NAMALWA (cell line): ENCODE measurements at regions not wholly inside any gene's neighbourhood (a gene's known extent, or its start where the extent isn't known, plus 50 kb on each side); places are given as distances from the start of the nearest gene placed in this dataset.
A peak's percentile ranks its signal among the peaks of the same experiment; 100 is the strongest.

Experiments
- DNase-seq: peaks from one replicate; pipeline ENCODE4 v3.0.0-alpha.2; 2015; ENCODE audit warnings: low spot score

- no peak for DNase-seq
These were observed 168.2 kb downstream of the MFSD1 start for GRCh38 chr3:158970006-158970405.

DNA sequence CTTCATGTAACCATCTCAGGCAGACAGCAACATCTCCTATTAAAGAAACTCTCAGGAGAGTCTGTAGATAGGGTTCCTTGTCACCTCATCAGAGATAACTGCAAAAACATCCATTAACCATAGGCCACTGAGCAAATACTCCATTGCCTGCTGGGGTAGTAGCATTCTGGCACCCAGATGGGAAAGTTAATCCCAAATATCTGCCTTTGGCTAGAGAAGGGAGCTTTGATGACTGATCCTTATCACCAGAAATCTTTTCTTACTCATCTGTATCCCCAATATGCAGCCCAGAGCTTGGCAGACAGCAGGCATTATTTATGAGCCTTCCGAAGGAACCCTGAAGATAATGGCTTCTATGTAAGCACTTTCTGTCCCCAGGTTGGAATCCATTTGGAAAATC, 173.1 kb downstream of the MFSD1 start:
- DNase-seq, result no peak

DNA sequence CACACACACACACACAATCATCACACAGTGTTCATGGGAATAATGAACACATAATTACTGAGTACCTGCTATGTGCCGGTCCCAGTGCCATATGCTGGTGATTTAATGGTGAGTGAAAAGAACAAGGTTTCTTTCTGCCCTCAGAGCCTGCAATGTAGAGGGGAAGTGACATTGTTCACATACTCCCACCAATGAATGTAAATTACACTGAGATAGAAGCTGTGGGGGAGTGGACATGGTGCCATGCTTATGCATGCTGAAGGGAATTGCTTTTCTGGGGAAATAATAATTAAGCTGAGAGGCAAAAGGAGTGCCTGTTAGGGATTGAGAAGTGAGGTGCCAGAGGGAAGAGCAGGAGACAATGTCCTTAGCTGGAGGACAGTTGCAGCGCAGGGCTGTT, 175.1 kb downstream of the MFSD1 start:
- no peak for DNase-seq

- no peak for DNase-seq
These were observed 175.6 kb downstream of the MFSD1 start for GRCh38 chr3:158977497-158977896.

GRCh38 chr3:158983216-158984099, 181.6 kb downstream of the MFSD1 start:
- no peak for DNase-seq

DNA sequence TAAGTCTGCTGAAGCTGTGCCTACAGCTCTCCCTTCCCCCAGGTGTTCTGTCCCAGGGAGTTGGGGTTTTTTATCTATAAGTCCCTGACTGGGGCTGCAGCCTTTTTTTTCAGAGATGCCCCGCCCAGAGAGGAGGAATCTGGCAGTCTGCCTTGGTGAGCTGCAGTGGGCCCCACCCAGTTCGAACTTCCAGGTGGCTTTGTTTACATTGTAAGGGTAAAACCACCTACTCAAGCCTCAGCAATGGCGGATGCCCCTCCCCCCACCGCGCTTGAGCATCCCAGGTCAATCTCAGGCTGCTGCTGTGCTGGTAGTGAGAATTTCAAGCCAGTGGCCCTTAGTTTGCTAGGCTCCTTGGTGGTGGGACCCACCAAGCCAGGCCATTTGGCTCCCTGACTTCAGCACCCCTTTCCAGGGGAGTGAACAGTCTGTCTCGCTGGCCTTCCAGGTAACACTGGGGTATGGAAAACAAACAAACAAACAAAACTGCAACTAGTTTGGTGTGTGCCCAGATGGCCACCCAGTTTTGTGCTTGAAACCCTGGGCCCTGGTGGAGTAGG, 189.4 kb downstream of the MFSD1 start:
- no peak for DNase-seq

DNA sequence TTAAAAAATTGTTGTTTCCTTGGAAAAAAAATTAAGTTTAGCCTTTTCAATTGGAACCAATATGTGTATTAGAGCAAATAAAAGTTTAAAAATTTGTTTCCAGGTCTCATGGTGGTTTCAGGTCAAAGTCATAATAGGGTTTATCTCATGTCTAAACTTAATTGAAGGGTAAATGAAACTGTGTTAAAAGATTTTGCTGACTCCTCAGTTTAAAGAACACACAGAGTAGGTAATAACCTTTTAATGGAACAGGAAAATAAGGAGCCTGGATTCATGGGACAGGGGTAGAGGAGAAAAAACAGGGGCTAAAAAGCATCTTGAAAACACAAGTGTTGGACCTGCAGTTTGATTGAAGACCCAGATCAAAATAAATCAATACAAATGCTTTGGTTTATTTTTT, 190.6 kb downstream of the MFSD1 start:
- DNase-seq, result no peak

DNA sequence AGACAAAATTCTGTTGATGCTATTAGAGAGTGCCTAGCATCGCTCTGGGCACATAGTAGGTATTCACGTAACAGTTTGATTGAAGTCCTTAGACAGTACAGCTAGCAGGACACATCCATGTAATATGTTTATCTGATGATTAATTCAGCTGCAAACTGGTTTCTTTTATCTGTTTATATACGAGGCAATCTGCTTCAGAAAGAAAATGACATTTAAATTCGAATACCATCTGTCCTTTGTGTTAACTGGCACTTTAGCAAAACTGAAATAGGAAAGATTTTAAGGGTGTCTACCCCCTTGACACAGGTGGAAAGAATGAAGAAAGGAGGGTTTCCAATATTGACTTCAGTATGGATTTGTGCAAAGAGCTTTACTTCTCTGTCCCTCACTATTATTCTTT, 192.5 kb downstream of the MFSD1 start:
- DNase-seq, result no peak

DNA sequence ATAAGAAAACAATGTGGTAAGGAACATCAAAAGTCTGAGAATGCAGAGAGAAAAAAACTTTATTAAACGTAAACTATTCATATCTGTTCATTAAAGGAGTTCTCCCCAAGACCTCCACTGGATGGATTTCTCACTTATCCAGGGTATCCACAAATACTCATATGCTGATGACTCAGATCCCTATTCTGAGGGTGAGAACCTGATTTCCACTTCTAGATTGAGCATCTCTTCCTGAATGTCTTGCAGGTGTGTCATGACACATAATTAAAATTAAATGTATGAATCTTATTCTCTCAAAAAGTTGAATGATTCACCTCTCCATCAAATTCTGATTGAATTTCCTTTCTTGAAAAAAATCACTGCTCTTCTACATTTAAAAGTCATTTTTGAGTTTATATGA, 199.9 kb downstream of the MFSD1 start:
- no peak for DNase-seq

GRCh38 chr3:159005137-159005536, 203.3 kb downstream of the MFSD1 start:
- no peak for DNase-seq

- DNase-seq, result no peak
These were observed 205.5 kb downstream of the MFSD1 start for GRCh38 chr3:159007331-159007730.

DNA sequence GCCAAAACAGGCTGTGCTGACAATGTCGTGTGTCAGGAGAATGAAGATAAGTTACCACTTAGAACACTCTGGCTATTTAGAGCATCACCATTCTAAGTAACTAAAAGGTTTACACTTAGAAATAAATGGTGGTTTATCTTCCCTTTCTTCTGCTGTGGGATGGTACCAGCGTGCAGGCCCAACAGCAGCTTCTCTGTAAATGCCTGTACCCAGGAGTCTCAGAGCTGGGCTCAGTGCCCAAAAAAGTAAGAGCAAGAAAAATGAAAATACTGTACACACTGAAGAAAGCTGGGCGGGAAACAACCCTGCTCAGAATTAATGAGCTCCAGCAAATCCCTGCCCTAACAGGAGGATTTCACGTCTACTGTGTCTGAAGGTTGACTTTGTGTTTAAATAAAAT, 206.5 kb downstream of the MFSD1 start:
- no peak for DNase-seq

DNA sequence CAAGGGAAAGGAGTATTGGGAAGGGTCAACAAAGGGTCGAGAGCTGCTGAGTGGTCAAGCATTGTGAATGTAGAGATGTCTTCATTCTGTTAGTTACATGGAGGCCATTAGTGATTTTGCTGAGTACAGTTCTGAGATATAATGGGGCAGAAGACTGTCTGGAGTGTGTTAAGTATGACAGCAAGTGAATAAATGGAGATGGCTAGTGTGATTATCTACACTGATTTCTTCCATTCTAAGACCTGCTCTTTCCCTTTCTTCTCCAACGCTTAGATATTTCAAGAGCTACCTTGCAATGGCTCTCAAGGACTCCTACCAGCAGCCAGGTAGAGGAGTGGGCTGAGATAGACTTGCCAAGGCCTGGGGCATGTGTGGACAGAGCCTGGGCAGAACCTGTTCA, 216.5 kb downstream of the MFSD1 start:
- DNase-seq, result no peak

DNA sequence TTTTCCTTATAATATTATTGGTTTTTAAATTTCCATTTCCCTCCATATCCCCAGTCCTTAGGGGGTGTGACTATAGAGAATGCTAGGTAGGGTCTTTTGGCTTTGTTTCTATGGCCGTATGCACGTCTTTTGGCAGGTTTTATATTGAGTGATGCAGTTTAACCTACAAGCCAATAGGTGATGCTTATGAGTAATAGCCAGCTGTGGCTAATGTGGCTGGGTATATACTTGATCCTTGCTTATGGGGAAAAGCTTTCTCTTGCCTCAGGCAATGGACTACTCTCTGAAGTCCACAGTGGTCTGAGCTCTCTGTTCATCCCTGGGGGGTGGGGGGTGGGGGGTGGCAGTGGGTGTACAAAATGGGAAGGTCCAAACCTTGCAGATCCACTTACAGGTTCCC, 223.9 kb downstream of the MFSD1 start:
- no peak for DNase-seq

DNA sequence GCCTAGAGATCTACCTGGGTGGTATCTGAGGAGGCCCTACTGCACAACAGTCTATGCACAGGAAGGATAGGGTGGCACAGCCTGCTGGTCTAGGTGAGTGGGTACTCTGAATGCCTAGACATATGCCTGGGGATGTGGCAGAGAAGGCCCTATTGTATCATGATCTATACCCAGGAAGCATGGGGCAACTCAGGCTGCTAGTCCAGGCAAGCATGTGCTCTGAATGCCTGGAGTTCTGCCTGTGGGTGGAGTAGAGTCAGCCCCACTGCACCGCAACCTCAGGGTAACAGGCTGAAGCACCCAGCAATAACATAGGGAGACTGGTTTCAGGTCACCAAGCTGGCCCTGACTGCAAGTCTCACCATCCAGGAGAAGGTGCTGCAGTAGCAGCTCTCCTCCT, 224.7 kb downstream of the MFSD1 start:
- no peak for DNase-seq

- no peak for DNase-seq
These were observed 226.9 kb downstream of the MFSD1 start for GRCh38 chr3:159028706-159029105.

GRCh38 chr3:159029306-159030026, 227.6 kb downstream of the MFSD1 start:
- no peak for DNase-seq

GRCh38 chr3:159030138-159030670, 228.3 kb downstream of the MFSD1 start:
- DNase-seq, result no peak

DNA sequence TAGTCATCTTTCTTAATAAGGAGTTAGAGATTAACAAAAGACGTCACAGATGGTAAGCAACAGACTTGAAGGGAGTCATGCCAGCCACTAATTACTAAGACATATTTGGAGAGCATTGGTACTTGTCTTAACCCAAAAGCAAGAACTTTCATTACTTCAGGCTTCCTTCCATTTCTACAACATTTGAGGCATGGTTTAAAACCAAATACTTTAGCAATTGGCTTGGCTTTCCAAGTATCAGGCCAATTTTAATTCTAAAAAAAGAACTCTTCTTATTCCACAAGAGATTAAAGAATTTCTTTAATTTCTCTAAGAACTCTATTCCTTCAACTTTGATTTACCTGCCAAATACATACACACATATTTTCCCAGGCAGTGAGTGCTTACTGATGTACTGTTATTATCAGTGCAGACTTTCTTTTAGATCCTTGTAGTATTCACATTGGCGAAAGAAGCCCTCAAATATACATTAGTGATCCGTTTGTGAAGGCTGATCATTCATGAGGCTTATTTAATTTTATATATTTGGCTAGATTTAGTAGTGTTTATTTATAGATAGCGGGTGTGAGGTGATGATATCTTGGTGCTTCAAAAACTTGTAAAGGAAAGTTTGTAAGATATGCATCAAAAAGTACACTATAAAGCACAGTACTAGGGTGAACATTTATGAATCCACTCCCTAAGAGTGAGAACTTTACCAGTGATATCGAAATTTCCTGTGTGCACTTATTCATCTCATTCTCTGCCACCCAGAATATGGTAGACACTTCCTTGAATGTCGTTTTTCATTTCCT, 229.2 kb downstream of the MFSD1 start:
- no peak for DNase-seq

DNA sequence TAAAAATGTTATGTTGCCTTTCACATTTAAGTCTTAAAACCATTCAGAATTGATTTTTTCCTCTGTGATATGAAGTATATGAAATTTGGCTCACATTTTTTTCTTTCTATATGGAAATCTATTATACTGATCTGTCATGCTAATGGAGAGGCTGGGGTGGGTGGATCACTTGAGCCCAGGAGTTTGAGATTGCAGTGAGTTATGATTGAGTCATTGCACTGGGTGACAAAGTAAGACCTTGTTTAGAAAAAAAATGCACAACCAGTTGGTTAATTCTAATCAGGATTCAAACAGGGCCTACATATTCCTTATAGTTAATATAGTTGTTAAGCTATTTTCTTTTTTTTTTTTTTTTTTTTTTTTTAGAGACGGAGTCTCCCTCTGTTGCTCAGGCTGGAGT, 230.5 kb downstream of the MFSD1 start:
- DNase-seq, result no peak

- peak; percentile 51 for DNase-seq
These were observed 236.6 kb downstream of the MFSD1 start for GRCh38 chr3:159038405-159038804.

- peak; percentile 6 for DNase-seq
These were observed 237.4 kb downstream of the MFSD1 start for GRCh38 chr3:159039286-159039685.
